Breast epithelium (tissue), 3 donors: ENCODE measurements at regions not wholly inside any gene's neighbourhood (a gene's known extent, or its start where the extent isn't known, plus 50 kb on each side); places are given as distances from the start of the nearest gene placed in this dataset.

Experiments used
- CTCF ChIP-seq, 3 donors: fragments of 450-650 bp; IDR thresholded peaks; one replicate each; pipeline ENCODE4 v1.5.1; 2016 to 2017; ENCODE audit warnings: antibody characterized with exemption in 3 of 3, mild to moderate bottlenecking in 3 of 3, moderate library complexity in 3 of 3
- POLR2A ChIP-seq: fragments of 450-650 bp; IDR thresholded peaks from one replicate; pipeline ENCODE4 v1.6.1; 2016; ENCODE audit warnings: antibody characterized with exemption, mild to moderate bottlenecking, moderate library complexity
- POLR2AphosphoS5 ChIP-seq, 3 donors: sonication (generic); formaldehyde crosslinking; IDR thresholded peaks; one replicate each; pipeline ENCODE4 v1.6.1; 2017; ENCODE audit warnings: antibody characterized with exemption in 3 of 3

DNA sequence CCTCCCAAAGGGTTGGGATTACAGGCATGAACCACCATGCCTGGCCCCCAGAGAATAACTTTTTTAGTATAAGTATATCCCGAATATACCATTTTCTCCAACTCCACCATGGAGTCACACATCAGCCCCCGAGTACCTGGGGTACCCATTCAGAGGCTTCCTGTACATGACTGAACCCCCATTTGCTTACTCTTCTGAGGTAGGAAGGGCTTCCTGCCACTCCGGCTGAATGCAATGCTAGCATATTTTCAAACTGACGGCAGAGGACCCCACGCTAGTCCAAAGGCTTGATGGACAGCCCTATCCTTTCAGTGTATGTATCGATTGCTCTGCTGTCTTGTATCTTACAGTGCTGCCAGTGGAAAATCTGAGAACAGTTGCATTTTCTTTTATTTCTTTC is 220.6 kb upstream of the SH3BP4 start:
- TF ChIP-seq CTCF (IDR thresholded peaks at IDR 0.05) (no peak), POLR2A (no peak), POLR2AphosphoS5 (IDR thresholded peaks at IDR 0.05) (no peak)
